ENCODE measurements at regions not wholly inside any gene's neighbourhood (a gene's known extent, or its start where the extent isn't known, plus 50 kb on each side); places are given as distances from the start of the nearest gene placed in this dataset.

DNA sequence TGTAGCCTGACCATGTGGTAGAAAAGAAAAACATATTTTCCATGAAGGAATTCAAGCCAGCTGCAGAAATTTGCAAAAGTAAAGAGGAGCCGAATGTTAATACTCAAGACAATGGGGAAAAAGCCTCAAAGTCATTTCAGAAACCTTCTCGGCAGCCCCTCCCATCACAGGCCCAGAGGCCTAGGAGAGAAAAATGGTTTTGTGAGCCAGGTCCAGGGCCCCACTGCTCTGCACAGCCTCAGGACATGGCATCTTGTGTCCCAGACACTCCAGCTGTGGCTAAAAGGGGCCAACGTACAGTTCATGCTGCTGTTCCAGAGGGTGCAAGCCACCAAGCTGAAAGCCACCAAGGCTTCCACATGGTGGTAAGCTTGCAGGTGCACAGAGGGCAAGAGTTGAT, 50.9 kb upstream of the BBS12 start:
- peaks cover 7% of the 10 kb centered on the region for H3K9me3 Mint-ChIP-seq (ENCODE audit: unreplicated experiment)
- TF ChIP-seq CTCF (IDR thresholded peaks at IDR 0.05; ENCODE audit: unreplicated experiment) = no peak
- peaks cover 7% of the 10 kb centered on the region for H3K36me3 Mint-ChIP-seq (ENCODE audit: low read depth, unreplicated experiment)
- no peak overlapping the region for H3K27ac Mint-ChIP-seq (ENCODE audit: unreplicated experiment)
- peaks cover 3% of the 10 kb centered on the region for H3K27me3 Mint-ChIP-seq (ENCODE audit: unreplicated experiment)
- no peak for DNase-seq (ENCODE audit: low spot score)
- no peak overlapping the region for H3K4me3 Mint-ChIP-seq (ENCODE audit: unreplicated experiment)
- H3K4me1 Mint-ChIP-seq (ENCODE audit: unreplicated experiment) = no peaks in the 10 kb centered on the region
